Endothelial cell of umbilical vein (primary cell): ENCODE measurements at regions not wholly inside any gene's neighbourhood (a gene's known extent, or its start where the extent isn't known, plus 50 kb on each side); places are given as distances from the start of the nearest gene placed in this dataset.

Experiments
- CTCF ChIP-seq, 2 donors: IDR thresholded peaks; 1 replicate in 1 of 2; 2 replicates in 1 of 2; pipeline ENCODE4 v1.5.1; 2011; ENCODE audit warnings: low read length in 2 of 2, mild to moderate bottlenecking in 2 of 2, moderate library complexity in 2 of 2, control low read depth in 1 of 2, inconsistent platforms in 1 of 2, low read depth in 1 of 2; ENCODE audit not compliant: insufficient read depth in 1 of 2; ENCODE audit errors: extremely low read depth in 1 of 2
- EZH2 ChIP-seq: IDR thresholded peaks from 2 replicates; pipeline ENCODE4 v1.6.1; 2012; ENCODE audit warnings: borderline replicate concordance, low read depth, mild to moderate bottlenecking, moderate library complexity, low read length, inconsistent platforms; ENCODE audit not compliant: severe bottlenecking
- FOS ChIP-seq: IDR thresholded peaks from 2 replicates; pipeline ENCODE4 v1.6.1; 2011; ENCODE audit warnings: mild to moderate bottlenecking, low read length, moderate library complexity, borderline replicate concordance; ENCODE audit not compliant: insufficient read depth
- GATA2 ChIP-seq: IDR thresholded peaks from 2 replicates; pipeline ENCODE4 v1.7.0; 2011; ENCODE audit warnings: low read depth, mild to moderate bottlenecking, moderate library complexity, mixed read lengths, low read length; ENCODE audit not compliant: insufficient read length, insufficient read depth
- JUN ChIP-seq: IDR thresholded peaks from 2 replicates; pipeline ENCODE4 v1.6.1; 2011; ENCODE audit warnings: borderline replicate concordance, low read depth; ENCODE audit not compliant: insufficient read length, insufficient read depth
- MAX ChIP-seq: IDR thresholded peaks from 2 replicates; pipeline ENCODE4 v1.6.1; 2011; ENCODE audit not compliant: insufficient read depth, insufficient read length
- MYC ChIP-seq: IDR thresholded peaks from one replicate; pipeline ENCODE4 v1.6.1; 2011; ENCODE audit warnings: mild to moderate bottlenecking, low read depth, low read length
- POLR2A ChIP-seq: IDR thresholded peaks from 2 replicates; pipeline ENCODE4 v1.6.1; 2012; ENCODE audit warnings: low read depth, mild to moderate bottlenecking, control low read depth, low read length
- POLR2AphosphoS5 ChIP-seq: IDR thresholded peaks from 2 replicates; pipeline ENCODE4 v1.6.1; 2012; ENCODE audit warnings: low read depth, mild to moderate bottlenecking, control low read depth, low read length, moderate library complexity; ENCODE audit not compliant: insufficient read depth

DNA sequence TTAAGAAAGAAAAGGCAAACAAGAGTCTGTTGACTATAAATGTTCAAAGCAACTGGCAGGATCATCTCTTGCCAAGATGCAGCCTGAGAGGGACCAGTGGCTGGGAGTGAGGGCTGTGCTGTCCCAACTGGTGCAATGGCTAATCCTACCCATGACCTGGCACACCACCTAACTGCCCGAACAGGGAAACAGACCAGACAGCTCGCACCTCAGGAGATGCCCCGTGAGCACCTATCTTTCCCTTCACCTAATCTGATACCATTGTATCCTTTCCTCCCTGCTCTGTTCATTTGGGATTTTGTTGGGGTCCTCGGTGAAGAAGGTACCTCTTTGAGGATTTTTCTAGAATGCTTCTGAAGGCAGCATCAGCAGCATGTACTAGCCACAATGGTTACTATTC is 206.5 kb upstream of the MAMLD1 start:
- TF ChIP-seq EZH2 = no peak
- no peak for TF ChIP-seq MAX
- TF ChIP-seq MYC = no peak
- TF ChIP-seq CTCF (IDR thresholded peaks at IDR 0.05; ENCODE audit: extremely low read depth in 1 of 2, insufficient read depth in 1 of 2, low read depth in 1 of 2, low read length in 2 of 2) = no peak
- no peak for TF ChIP-seq POLR2A
- TF ChIP-seq POLR2AphosphoS5 = no peak
- no peak for TF ChIP-seq GATA2
- no peak for TF ChIP-seq JUN
- no peak for TF ChIP-seq FOS
